C4-2B (cell line): ENCODE measurements at regions not wholly inside any gene's neighbourhood (a gene's known extent, or its start where the extent isn't known, plus 50 kb on each side); places are given as distances from the start of the nearest gene placed in this dataset.
"Not testable (repeated sequence)": the region's sequence is repeated elsewhere in the genome, so short reads cannot be mapped to it uniquely, and the experiment has no call there.

Experiments
- H3K27ac ChIP-seq: fragments of 450-650 bp; 2 replicates; pipeline ENCODE4 v1.5.1; 2017
- ZFX ChIP-seq: fragments of 450-650 bp; IDR thresholded peaks from 2 replicates; pipeline ENCODE4 v1.6.1; 2017
- TF ChIP-seq, protein P1 (sequence below): fragments of 450-650 bp; conservative IDR thresholded peaks from 2 replicates; pipeline ENCODE4 v1.5.1; 2017; ENCODE audit warnings: mild to moderate bottlenecking

GRCh38 chr5:126016256-126016655 is 407.0 kb upstream of the GRAMD2B start:
- no peak overlapping the region for H3K27ac ChIP-seq
- TF ChIP-seq ZFX, result no peak
- TF ChIP-seq, protein P1, sequence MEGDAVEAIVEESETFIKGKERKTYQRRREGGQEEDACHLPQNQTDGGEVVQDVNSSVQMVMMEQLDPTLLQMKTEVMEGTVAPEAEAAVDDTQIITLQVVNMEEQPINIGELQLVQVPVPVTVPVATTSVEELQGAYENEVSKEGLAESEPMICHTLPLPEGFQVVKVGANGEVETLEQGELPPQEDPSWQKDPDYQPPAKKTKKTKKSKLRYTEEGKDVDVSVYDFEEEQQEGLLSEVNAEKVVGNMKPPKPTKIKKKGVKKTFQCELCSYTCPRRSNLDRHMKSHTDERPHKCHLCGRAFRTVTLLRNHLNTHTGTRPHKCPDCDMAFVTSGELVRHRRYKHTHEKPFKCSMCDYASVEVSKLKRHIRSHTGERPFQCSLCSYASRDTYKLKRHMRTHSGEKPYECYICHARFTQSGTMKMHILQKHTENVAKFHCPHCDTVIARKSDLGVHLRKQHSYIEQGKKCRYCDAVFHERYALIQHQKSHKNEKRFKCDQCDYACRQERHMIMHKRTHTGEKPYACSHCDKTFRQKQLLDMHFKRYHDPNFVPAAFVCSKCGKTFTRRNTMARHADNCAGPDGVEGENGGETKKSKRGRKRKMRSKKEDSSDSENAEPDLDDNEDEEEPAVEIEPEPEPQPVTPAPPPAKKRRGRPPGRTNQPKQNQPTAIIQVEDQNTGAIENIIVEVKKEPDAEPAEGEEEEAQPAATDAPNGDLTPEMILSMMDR, result no peak

GRCh38 chr5:126017096-126017495 is 406.1 kb upstream of the GRAMD2B start:
- TF ChIP-seq, protein P1, result no peak
- H3K27ac ChIP-seq, result no peak overlapping the region

DNA sequence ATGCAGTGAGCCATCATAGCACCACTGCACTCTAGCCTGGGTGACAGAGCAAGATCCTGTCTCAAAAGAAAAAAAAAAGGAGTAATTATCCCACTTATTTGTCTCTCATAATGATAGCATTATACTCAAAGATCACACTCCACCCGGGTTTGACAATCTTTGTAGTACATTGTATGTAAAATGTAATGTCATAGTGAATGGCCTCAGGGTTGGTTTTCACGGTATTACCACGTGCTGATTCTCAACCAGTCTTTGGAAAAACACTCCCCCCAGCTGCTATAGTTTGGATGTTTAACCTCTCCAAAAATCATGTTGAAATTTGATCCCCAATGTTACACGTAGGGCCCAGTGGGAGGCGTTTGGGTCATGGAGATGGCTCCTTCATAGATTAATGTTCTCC is 402.4 kb upstream of the GRAMD2B start:
- no peak overlapping the region for H3K27ac ChIP-seq
- no peak for TF ChIP-seq ZFX
- TF ChIP-seq, protein P1, result no peak

- no peak overlapping the region for H3K27ac ChIP-seq
- no peak for TF ChIP-seq ZFX
- TF ChIP-seq, protein P1, result no peak
Measured at GRCh38 chr5:126023994-126024441, 399.2 kb upstream of the GRAMD2B start.

DNA sequence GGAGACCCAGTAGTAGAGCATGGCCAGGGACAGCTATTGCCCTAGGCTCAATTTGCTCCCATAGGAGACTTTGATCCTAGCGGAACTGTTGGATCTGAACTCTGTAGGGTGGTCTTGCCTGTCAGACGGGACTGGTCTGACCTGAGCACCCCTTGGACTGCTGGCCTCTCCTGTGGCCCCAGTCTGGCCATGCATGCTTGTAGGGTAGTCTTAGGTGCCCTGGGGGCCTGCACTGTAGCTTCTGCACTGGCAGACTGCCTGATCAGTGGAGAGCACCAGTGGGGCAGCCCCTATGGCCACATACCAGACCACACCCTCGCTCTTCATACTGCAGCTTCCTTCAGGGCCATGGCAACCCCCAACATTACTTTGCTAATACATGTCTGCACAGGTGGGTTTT is 396.1 kb upstream of the GRAMD2B start:
- TF ChIP-seq, protein P1, result no peak
- no peak for TF ChIP-seq ZFX
- H3K27ac ChIP-seq, result no peak overlapping the region

GRCh38 chr5:126027652-126028051 is 395.6 kb upstream of the GRAMD2B start:
- no peak overlapping the region for H3K27ac ChIP-seq
- TF ChIP-seq, protein P1, result no peak
- no peak for TF ChIP-seq ZFX

GRCh38 chr5:126028336-126028735 is 394.9 kb upstream of the GRAMD2B start:
- H3K27ac ChIP-seq, result no peak overlapping the region
- TF ChIP-seq, protein P1, result no peak
- no peak for TF ChIP-seq ZFX

DNA sequence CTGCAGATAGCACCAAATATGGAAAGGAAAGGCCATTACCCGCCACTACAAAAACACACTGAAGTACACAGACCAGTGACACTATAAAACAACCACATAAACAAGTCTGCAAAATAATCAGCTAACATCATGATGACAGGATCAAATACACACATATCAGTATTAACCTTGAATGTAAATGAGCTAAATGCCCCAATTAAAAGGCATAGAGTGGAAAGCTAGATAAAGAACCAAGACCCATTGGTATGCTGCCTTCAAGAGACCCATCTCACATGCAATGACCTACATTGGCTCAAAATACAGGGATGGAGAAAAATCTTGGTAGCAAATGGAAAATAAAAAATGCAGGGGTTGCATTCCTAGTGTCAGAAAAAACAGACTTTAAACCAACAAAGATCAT is 393.9 kb upstream of the GRAMD2B start:
- H3K27ac ChIP-seq, result not testable (repeated sequence)
